SK-N-SH (cell line): ENCODE measurements at regions not wholly inside any gene's neighbourhood (a gene's known extent, or its start where the extent isn't known, plus 50 kb on each side); places are given as distances from the start of the nearest gene placed in this dataset.

ENCODE experiments used
- CTCF ChIA-PET: fragments of 300-600, 350-600 bp; formaldehyde crosslinking; extraction: SDS; loops from one replicate; lab custom pipeline; 2021; lab: Yijun Ruan, JAX
- POLR2A ChIA-PET: fragments of 350-600 bp; sonication (Branson Sonifier 250); formaldehyde crosslinking; extraction: SDS; loops from one replicate; lab custom pipeline; 2020; ENCODE audit warnings: antibody characterized with exemption, inconsistent platforms; lab: Yijun Ruan, JAX
- DNase-seq: peaks from one replicate; pipeline ENCODE4 v3.0.0; 2012
- H2AFZ ChIP-seq: fragments of 200-600 bp; sonication (generic); 2 replicates; pipeline ENCODE4 v1.8.1; 2016; ENCODE audit warnings: antibody characterized with exemption, mild to moderate bottlenecking, low read depth
- H3F3A ChIP-seq: fragments of 200-600 bp; sonication (generic); replicated peaks from 2 replicates; pipeline ENCODE3; 2016; ENCODE audit warnings: antibody characterized with exemption, mild to moderate bottlenecking; ENCODE audit not compliant: insufficient read depth
- H3K27ac ChIP-seq, 2 experiments: fragments of 200-500 bp in 1 of 2; fragments of 200-600 bp in 1 of 2; sonication (Bioruptor generic) in 1 of 2; sonication (generic), shearing (Covaris generic) in 1 of 2; 2 replicates each; pipeline versions ENCODE4 v1.5.1 to v1.6.1; 2014 to 2016; ENCODE audit warnings: low read depth in 2 of 2, inconsistent platforms in 1 of 2, low read length in 1 of 2, mild to moderate bottlenecking in 1 of 2, mixed read lengths in 1 of 2
- H3K27me3 ChIP-seq: fragments of 200-600 bp; sonication (generic), shearing (Covaris generic); 2 replicates; pipeline ENCODE4 v1.6.1; 2016; ENCODE audit warnings: mixed run types; ENCODE audit not compliant: insufficient read depth
- H3K36me3 ChIP-seq, 2 experiments: fragments of 200-500 bp in 1 of 2; fragments of 200-600 bp in 1 of 2; sonication (Bioruptor generic) in 1 of 2; sonication (generic) in 1 of 2; replicated peaks in 1 of 2; 2 replicates each; pipeline versions ENCODE3 to v1.5.1; 2014 to 2016; ENCODE audit warnings: low read length in 1 of 2, mild to moderate bottlenecking in 1 of 2; ENCODE audit not compliant: insufficient read depth in 2 of 2, control insufficient read depth in 1 of 2
- H3K4me1 ChIP-seq, 2 experiments: fragments of 200-500 bp in 1 of 2; fragments of 200-600 bp in 1 of 2; sonication (Bioruptor generic) in 1 of 2; sonication (generic), shearing (Covaris generic) in 1 of 2; 2 replicates each; pipeline versions ENCODE4 v1.5.1 to v1.6.1; 2014 to 2016; ENCODE audit warnings: low read depth in 1 of 2, low read length in 1 of 2, mixed run types in 1 of 2; ENCODE audit not compliant: insufficient read depth in 2 of 2, control insufficient read depth in 1 of 2
- H3K4me2 ChIP-seq: fragments of 200-600 bp; sonication (generic), shearing (Covaris generic); 2 replicates; pipeline ENCODE4 v1.6.1; 2017; ENCODE audit warnings: mixed run types
- H3K4me3 ChIP-seq, 2 experiments: fragments of 200-500 bp in 1 of 2; fragments of 200-600 bp in 1 of 2; sonication (Bioruptor generic) in 1 of 2; sonication (generic), shearing (Covaris generic) in 1 of 2; 2 replicates each; pipeline versions ENCODE4 v1.5.1 to v1.8.1; 2014 to 2016; ENCODE audit warnings: low read depth in 2 of 2, inconsistent platforms in 1 of 2, low read length in 1 of 2, mild to moderate bottlenecking in 1 of 2, mixed read lengths in 1 of 2, moderate library complexity in 1 of 2
- H3K79me2 ChIP-seq: fragments of 200-600 bp; sonication (generic); 2 replicates; pipeline ENCODE4 v1.8.1; 2017; ENCODE audit warnings: mild to moderate bottlenecking; ENCODE audit not compliant: insufficient read depth
- H3K9ac ChIP-seq: fragments of 200-600 bp; sonication (generic); 2 replicates; pipeline ENCODE4 v1.6.1; 2017; ENCODE audit warnings: mixed run types
- H3K9me2 ChIP-seq: fragments of 200-600 bp; sonication (generic); 2 replicates; pipeline ENCODE4 v1.6.1; 2017; ENCODE audit warnings: mixed run types
- H3K9me3 ChIP-seq: fragments of 200-600 bp; sonication (generic); 2 replicates; pipeline ENCODE4 v1.6.1; 2017; ENCODE audit warnings: mixed run types, mild to moderate bottlenecking, moderate library complexity
- H4K20me1 ChIP-seq: fragments of 200-600 bp; sonication (generic); 2 replicates; pipeline ENCODE4 v1.6.1; 2017; ENCODE audit warnings: mild to moderate bottlenecking, mixed run types; ENCODE audit not compliant: insufficient read depth
- CHD2 ChIP-seq: fragments of 150-350 bp; IDR thresholded peaks from 2 replicates; pipeline ENCODE4 v1.6.1; 2018; ENCODE audit warnings: low read length; ENCODE audit not compliant: partially characterized antibody
- ELF1 ChIP-seq: IDR thresholded peaks from 2 replicates; pipeline ENCODE4 v1.4.0; 2012
- FOXJ3 ChIP-seq: sonication (generic); formaldehyde crosslinking; IDR thresholded peaks from 2 replicates; pipeline ENCODE4 v1.5.1; 2020; ENCODE audit warnings: mild to moderate bottlenecking, missing genetic modification reagents
- FOXM1 ChIP-seq: IDR thresholded peaks from 2 replicates; pipeline ENCODE4 v1.4.0; 2012; ENCODE audit warnings: low read depth, mild to moderate bottlenecking
- GABPA ChIP-seq: IDR thresholded peaks from 2 replicates; pipeline ENCODE4 v1.4.0; 2012; ENCODE audit warnings: low read depth, mild to moderate bottlenecking
- NFIC ChIP-seq: IDR thresholded peaks from 2 replicates; pipeline ENCODE4 v1.4.0; 2012; ENCODE audit warnings: borderline replicate concordance
- NRF1 ChIP-seq: IDR thresholded peaks from 2 replicates; pipeline ENCODE4 v1.6.1; 2012; ENCODE audit warnings: low read depth, mild to moderate bottlenecking, low read length
- POLR2AphosphoS5 ChIP-seq: IDR thresholded peaks from 2 replicates; pipeline ENCODE4 v1.6.1; 2012; ENCODE audit warnings: low read depth, low read length
- RAD21 ChIP-seq: IDR thresholded peaks from 2 replicates; pipeline ENCODE4 v1.6.1; 2012; ENCODE audit warnings: mild to moderate bottlenecking, low read length
- TAF1 ChIP-seq: IDR thresholded peaks from 2 replicates; pipeline ENCODE4 v1.6.1; 2012; ENCODE audit warnings: low read depth, mild to moderate bottlenecking, low read length, moderate library complexity, borderline replicate concordance
- YY1 ChIP-seq: IDR thresholded peaks from 2 replicates; pipeline ENCODE4 v1.4.0; 2012; ENCODE audit warnings: low read depth, mild to moderate bottlenecking
- WGBS: methylation state at CpG from one replicate; pipeline ENCODE4 v1.1.6; 2017; ENCODE audit warnings: low lambda C conversion rate; 5-methylcytosine and 5-hydroxymethylcytosine counted together
- TF ChIP-seq, protein P1 (sequence below): fragments of 150-350 bp; IDR thresholded peaks from 2 replicates; pipeline ENCODE4 v1.6.1; 2016; ENCODE audit warnings: mild to moderate bottlenecking, low read depth, low read length
- TF ChIP-seq, protein P2 (sequence below): IDR thresholded peaks from 2 replicates; pipeline ENCODE4 v1.6.1; 2012; ENCODE audit warnings: mild to moderate bottlenecking, low read depth, low read length, moderate library complexity
- TF ChIP-seq, protein P3 (sequence below): IDR thresholded peaks from 2 replicates; pipeline ENCODE4 v1.4.0; 2012; ENCODE audit warnings: low read depth
- TF ChIP-seq, protein P4 (sequence below): IDR thresholded peaks from 2 replicates; pipeline ENCODE4; 2012

DNA sequence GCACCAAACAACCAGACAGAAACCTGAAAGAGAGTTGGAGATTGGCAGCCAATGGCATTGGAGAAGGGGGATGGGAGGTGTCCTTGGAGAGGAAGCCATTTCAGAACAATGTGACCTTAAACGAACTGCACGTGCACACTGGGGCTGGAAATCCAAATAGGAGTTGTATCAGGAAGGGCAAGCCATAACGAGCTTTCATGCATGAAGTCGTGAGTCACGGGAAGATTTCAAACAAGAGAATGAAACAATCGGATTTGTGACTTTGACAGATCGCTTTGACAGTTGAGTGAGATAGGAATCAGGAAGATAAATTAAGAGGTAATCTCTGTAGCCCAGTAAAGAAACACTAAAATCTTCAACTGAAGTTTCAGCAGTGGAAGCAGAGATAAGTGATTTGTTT is 445.8 kb upstream of the ZP4 start:
- no peak overlapping the region for H3K27ac ChIP-seq
- H3K27me3 ChIP-seq = no peaks in the 10 kb centered on the region
- H3K9ac ChIP-seq = no peak overlapping the region
- ChIA-PET CTCF (interaction anchor here (0.7 to 0.9 kb wide), 2 partner anchors 33 to 46 kb away, joined by 3 read pairs; no protein-coding TSS in a partner anchor), POLR2A (no interaction called here)
- no peak overlapping the region for H2AFZ ChIP-seq
- TF ChIP-seq, protein P1, sequence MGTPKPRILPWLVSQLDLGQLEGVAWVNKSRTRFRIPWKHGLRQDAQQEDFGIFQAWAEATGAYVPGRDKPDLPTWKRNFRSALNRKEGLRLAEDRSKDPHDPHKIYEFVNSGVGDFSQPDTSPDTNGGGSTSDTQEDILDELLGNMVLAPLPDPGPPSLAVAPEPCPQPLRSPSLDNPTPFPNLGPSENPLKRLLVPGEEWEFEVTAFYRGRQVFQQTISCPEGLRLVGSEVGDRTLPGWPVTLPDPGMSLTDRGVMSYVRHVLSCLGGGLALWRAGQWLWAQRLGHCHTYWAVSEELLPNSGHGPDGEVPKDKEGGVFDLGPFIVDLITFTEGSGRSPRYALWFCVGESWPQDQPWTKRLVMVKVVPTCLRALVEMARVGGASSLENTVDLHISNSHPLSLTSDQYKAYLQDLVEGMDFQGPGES = no peak
- TF ChIP-seq POLR2AphosphoS5 = no peak
- TF ChIP-seq ELF1 = no peak
- TF ChIP-seq YY1 = no peak
- TF ChIP-seq, protein P2, sequence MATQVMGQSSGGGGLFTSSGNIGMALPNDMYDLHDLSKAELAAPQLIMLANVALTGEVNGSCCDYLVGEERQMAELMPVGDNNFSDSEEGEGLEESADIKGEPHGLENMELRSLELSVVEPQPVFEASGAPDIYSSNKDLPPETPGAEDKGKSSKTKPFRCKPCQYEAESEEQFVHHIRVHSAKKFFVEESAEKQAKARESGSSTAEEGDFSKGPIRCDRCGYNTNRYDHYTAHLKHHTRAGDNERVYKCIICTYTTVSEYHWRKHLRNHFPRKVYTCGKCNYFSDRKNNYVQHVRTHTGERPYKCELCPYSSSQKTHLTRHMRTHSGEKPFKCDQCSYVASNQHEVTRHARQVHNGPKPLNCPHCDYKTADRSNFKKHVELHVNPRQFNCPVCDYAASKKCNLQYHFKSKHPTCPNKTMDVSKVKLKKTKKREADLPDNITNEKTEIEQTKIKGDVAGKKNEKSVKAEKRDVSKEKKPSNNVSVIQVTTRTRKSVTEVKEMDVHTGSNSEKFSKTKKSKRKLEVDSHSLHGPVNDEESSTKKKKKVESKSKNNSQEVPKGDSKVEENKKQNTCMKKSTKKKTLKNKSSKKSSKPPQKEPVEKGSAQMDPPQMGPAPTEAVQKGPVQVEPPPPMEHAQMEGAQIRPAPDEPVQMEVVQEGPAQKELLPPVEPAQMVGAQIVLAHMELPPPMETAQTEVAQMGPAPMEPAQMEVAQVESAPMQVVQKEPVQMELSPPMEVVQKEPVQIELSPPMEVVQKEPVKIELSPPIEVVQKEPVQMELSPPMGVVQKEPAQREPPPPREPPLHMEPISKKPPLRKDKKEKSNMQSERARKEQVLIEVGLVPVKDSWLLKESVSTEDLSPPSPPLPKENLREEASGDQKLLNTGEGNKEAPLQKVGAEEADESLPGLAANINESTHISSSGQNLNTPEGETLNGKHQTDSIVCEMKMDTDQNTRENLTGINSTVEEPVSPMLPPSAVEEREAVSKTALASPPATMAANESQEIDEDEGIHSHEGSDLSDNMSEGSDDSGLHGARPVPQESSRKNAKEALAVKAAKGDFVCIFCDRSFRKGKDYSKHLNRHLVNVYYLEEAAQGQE = no peak
- no peak for TF ChIP-seq GABPA
- TF ChIP-seq, protein P3, sequence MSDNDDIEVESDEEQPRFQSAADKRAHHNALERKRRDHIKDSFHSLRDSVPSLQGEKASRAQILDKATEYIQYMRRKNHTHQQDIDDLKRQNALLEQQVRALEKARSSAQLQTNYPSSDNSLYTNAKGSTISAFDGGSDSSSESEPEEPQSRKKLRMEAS = no peak
- no peak for TF ChIP-seq FOXJ3
- no peak for TF ChIP-seq NFIC
- no peak for TF ChIP-seq CHD2
- no peak for TF ChIP-seq FOXM1
- no peak for TF ChIP-seq RAD21
- no peak for TF ChIP-seq NRF1
- TF ChIP-seq, protein P4, sequence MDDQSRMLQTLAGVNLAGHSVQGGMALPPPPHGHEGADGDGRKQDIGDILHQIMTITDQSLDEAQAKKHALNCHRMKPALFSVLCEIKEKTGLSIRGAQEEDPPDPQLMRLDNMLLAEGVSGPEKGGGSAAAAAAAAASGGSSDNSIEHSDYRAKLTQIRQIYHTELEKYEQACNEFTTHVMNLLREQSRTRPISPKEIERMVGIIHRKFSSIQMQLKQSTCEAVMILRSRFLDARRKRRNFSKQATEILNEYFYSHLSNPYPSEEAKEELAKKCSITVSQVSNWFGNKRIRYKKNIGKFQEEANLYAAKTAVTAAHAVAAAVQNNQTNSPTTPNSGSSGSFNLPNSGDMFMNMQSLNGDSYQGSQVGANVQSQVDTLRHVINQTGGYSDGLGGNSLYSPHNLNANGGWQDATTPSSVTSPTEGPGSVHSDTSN = no peak
- no peak for TF ChIP-seq TAF1
- H3K36me3 ChIP-seq = no peaks in the 10 kb centered on the region
- no peaks in the 10 kb centered on the region for H3F3A ChIP-seq
- H3K79me2 ChIP-seq = no peaks in the 10 kb centered on the region
- H3K9me3 ChIP-seq = no peaks in the 10 kb centered on the region
- H3K9me2 ChIP-seq = no peaks in the 10 kb centered on the region
- H3K4me3 ChIP-seq = no peak overlapping the region
- no peak overlapping the region for H3K4me2 ChIP-seq
- no peaks in the 10 kb centered on the region for H3K4me1 ChIP-seq
- no peaks in the 10 kb centered on the region for H4K20me1 ChIP-seq
- DNase-seq = no peak
- 60% methylated on average over 7 of the region's 7 CpGs for WGBS
